IPS-15b (cell line): ENCODE measurements at regions not wholly inside any gene's neighbourhood (a gene's known extent, or its start where the extent isn't known, plus 50 kb on each side); places are given as distances from the start of the nearest gene placed in this dataset.

ENCODE experiments used
- H3K27me3 ChIP-seq: one replicate; pipeline ENCODE4 v1.6.1; 2013; ENCODE audit warnings: low read length; ENCODE audit not compliant: control insufficient read depth, insufficient read depth
- H3K36me3 ChIP-seq: one replicate; pipeline ENCODE4 v1.6.1; 2013; ENCODE audit warnings: low read length; ENCODE audit not compliant: control insufficient read depth, insufficient read depth
- H3K4me1 ChIP-seq: one replicate; pipeline ENCODE4 v1.6.1; 2013; ENCODE audit warnings: mild to moderate bottlenecking, low read length; ENCODE audit not compliant: control insufficient read depth, insufficient read depth
- H3K4me3 ChIP-seq: one replicate; pipeline ENCODE4 v1.5.1; 2013; ENCODE audit warnings: low read depth, low read length
- H3K9ac ChIP-seq: one replicate; pipeline ENCODE4 v1.6.1; 2013; ENCODE audit warnings: low read depth, mild to moderate bottlenecking, low read length
- H3K9me3 ChIP-seq: one replicate; pipeline ENCODE4 v1.6.1; 2013; ENCODE audit warnings: mild to moderate bottlenecking, low read length; ENCODE audit not compliant: control insufficient read depth, insufficient read depth

DNA sequence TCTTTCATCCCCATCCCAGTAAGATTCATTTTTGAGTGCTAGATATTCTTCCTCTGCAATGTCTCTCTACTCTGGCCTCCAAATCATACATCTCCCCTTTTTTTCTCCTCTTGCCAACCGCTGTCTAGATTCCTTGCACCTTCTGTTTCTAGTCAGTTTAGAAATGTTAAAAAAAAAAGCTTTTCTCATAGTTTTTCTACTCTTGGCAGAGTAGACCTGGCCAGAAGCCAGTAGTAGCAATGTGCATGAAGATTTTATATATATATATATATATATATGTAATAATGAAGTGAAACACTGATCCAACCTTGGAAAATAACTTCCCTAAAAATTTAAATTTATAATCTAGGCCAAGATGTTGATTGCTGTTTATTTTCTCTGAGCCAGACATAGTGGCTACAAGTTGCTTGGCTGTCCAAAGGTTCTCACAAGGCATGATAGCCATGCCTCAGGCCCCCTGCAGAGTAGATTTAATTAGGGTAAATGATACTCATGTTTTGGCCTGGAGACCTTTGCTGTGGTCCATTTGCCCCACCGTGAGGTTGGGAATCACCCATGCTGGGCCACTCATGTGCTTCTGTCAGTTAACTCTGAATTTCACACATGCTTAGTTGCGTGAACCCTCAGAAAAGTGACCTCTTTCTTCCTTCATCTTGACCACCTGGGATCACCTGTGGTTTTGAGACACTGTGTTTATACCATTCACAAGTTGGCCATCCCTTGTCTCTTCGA is 103.4 kb upstream of the KCNE2 start:
- Histone ChIP-seq H3K9ac (no peak overlapping the region), H3K36me3 (no peaks in the 10 kb centered on the region), H3K27me3 (no peaks in the 10 kb centered on the region), H3K4me3 (no peak overlapping the region), H3K4me1 (no peaks in the 10 kb centered on the region), H3K9me3 (no peaks in the 10 kb centered on the region)

DNA sequence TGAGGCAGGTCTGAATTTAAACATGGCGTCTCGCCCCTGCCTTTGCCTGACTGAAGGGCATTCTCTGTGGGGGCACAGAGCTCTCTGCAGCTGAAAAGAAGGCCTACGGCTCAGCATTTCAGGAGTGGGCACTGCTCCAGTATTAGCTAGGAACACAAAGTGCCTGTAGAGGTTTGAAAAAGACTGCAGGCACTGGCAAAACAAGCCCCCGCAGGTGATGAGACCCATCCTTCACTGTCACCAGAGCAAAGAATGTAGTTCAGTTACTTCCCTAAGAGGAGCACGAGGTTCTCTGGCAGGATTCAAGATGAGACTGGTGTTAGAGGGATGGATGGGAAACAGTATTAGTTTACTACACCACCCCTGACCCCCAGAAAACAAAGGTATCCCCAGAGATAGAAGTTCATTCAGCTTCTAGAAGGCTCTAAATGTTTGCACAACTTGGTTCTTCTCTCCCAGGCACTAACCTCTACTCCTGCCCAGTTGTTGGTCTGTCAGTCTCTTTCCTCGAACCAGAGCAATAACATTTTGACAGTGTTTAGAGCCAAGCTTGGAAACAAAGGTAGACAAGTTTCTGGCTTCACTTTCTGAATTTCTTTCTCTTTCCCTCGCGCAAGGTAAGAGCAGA is 101.9 kb upstream of the KCNE2 start:
- no peaks in the 10 kb centered on the region for H3K4me1 ChIP-seq
- no peak overlapping the region for H3K4me3 ChIP-seq
- H3K9ac ChIP-seq, result no peak overlapping the region
- H3K9me3 ChIP-seq, result no peaks in the 10 kb centered on the region
- no peaks in the 10 kb centered on the region for H3K36me3 ChIP-seq
- H3K27me3 ChIP-seq, result no peaks in the 10 kb centered on the region

GRCh38 chr21:34262469-34262845 is 101.3 kb upstream of the KCNE2 start:
- Histone ChIP-seq H3K4me1 (no peaks in the 10 kb centered on the region), H3K4me3 (no peak overlapping the region), H3K36me3 (no peaks in the 10 kb centered on the region), H3K9me3 (no peaks in the 10 kb centered on the region), H3K9ac (no peak overlapping the region), H3K27me3 (no peaks in the 10 kb centered on the region)

DNA sequence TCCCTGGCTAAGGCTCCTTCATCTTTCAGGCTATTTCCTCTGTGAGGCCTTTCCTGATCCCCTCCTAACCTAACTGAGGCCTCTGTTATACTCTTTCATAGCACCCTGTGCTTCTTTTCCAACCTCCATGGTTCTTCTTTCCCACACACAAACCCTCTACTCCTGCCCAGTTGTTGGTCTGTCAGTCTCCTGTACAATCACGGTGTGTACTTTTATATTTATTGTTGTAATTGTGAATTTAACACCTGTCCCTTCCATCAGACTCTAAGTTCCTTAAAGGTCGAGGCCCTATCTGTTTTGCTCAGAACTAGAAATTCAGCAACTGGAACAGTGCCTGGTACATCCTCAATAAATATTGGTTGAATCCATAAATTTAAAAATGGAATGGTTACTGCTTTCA is 100.2 kb upstream of the KCNE2 start:
- no peaks in the 10 kb centered on the region for H3K9me3 ChIP-seq
- no peak overlapping the region for H3K9ac ChIP-seq
- no peak overlapping the region for H3K4me3 ChIP-seq
- no peaks in the 10 kb centered on the region for H3K36me3 ChIP-seq
- no peaks in the 10 kb centered on the region for H3K27me3 ChIP-seq
- H3K4me1 ChIP-seq, result no peaks in the 10 kb centered on the region

DNA sequence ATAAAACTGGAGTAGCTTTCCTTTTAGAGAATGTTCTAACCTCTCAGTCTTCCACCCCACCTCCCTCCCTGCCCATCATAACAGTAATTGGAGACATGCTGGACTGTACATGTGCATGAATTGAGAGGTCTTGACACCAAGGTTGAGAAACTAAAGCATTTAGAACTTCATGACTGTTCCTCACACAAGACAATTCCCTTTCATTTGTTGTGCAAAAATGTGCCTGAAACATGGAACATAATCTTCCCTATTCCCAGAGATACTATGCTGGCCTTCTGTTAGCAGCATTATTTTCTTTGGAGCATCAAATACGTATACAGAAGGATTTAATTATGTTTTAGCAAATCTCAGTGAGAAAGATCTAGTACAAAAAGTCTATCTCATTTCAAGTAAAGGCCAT is 97.5 kb upstream of the KCNE2 start:
- H3K27me3 ChIP-seq, result no peaks in the 10 kb centered on the region
- H3K36me3 ChIP-seq, result no peaks in the 10 kb centered on the region
- no peaks in the 10 kb centered on the region for H3K9me3 ChIP-seq
- no peak overlapping the region for H3K9ac ChIP-seq
- no peaks in the 10 kb centered on the region for H3K4me1 ChIP-seq
- H3K4me3 ChIP-seq, result no peak overlapping the region

GRCh38 chr21:34268493-34268892 is 95.3 kb upstream of the KCNE2 start:
- Histone ChIP-seq H3K4me3 (no peak overlapping the region), H3K9me3 (no peaks in the 10 kb centered on the region), H3K36me3 (no peaks in the 10 kb centered on the region), H3K27me3 (no peaks in the 10 kb centered on the region), H3K4me1 (no peaks in the 10 kb centered on the region), H3K9ac (no peak overlapping the region)

DNA sequence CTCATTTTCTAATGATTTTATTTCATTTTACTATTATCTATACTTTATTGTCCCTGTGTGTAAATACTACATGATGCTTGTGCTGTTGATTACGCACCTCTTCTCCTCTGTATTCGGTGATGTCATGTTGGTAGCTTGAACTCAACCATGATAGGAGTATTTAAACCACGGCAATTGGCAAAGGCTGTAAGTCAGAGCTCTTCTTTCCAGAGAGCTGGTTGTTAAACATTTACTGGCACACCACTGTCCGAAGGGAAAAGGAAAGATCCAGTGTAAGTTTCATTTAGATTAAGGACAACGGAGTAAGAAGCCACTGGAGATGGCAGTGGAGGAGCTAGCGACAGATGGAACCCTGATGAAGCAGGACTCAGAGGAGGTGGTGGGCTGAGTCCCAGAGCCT is 93.4 kb upstream of the KCNE2 start:
- no peaks in the 10 kb centered on the region for H3K4me1 ChIP-seq
- no peaks in the 10 kb centered on the region for H3K9me3 ChIP-seq
- H3K36me3 ChIP-seq, result no peaks in the 10 kb centered on the region
- H3K27me3 ChIP-seq, result no peaks in the 10 kb centered on the region
- no peak overlapping the region for H3K4me3 ChIP-seq
- H3K9ac ChIP-seq, result no peak overlapping the region

GRCh38 chr21:34271189-34271851 is 92.5 kb upstream of the KCNE2 start:
- H3K9me3 ChIP-seq, result no peaks in the 10 kb centered on the region
- no peaks in the 10 kb centered on the region for H3K4me1 ChIP-seq
- no peak overlapping the region for H3K4me3 ChIP-seq
- H3K27me3 ChIP-seq, result no peaks in the 10 kb centered on the region
- no peaks in the 10 kb centered on the region for H3K36me3 ChIP-seq
- no peak overlapping the region for H3K9ac ChIP-seq

DNA sequence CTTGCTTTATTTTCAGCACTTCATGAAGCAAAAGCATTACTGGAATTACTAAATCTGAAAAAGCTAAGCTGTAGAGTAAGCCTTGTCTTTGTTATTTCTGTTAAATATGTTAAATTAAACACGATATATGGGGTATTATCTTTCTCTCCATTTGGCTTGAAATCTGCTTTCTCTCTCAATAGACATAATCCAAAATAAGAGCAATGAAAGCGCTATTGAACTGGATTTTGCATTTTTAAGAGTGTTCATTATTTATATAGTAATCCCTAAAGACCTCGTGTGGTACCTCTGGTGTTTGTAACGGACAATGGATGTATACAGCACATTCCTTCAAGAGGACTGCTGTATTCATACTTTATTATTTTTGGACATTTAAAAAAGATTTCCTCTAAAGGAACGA is 91.5 kb upstream of the KCNE2 start:
- H3K27me3 ChIP-seq, result no peaks in the 10 kb centered on the region
- no peak overlapping the region for H3K4me3 ChIP-seq
- no peaks in the 10 kb centered on the region for H3K4me1 ChIP-seq
- no peaks in the 10 kb centered on the region for H3K36me3 ChIP-seq
- H3K9me3 ChIP-seq, result no peaks in the 10 kb centered on the region
- no peak overlapping the region for H3K9ac ChIP-seq

GRCh38 chr21:34274001-34274400 is 89.8 kb upstream of the KCNE2 start:
- Histone ChIP-seq H3K9me3 (no peaks in the 10 kb centered on the region), H3K4me1 (no peaks in the 10 kb centered on the region), H3K36me3 (no peaks in the 10 kb centered on the region), H3K4me3 (no peak overlapping the region), H3K9ac (no peak overlapping the region), H3K27me3 (no peaks in the 10 kb centered on the region)

- Histone ChIP-seq H3K9me3 (no peaks in the 10 kb centered on the region), H3K9ac (no peak overlapping the region), H3K4me3 (no peak overlapping the region), H3K4me1 (no peaks in the 10 kb centered on the region), H3K36me3 (no peaks in the 10 kb centered on the region), H3K27me3 (no peaks in the 10 kb centered on the region)
These were observed 86.9 kb upstream of the KCNE2 start for GRCh38 chr21:34276711-34277425.
